NCI-H2107 treated with DMSO at 0.1 percent for 48 hours (cell line): ENCODE measurements at regions not wholly inside any gene's neighbourhood (a gene's known extent, or its start where the extent isn't known, plus 50 kb on each side); places are given as distances from the start of the nearest gene placed in this dataset.

Experiments
- DNase-seq: peaks from one replicate; lab custom pipeline; 2025; ENCODE audit not compliant: unreplicated experiment; lab: John Stamatoyannopoulos, UW

DNA sequence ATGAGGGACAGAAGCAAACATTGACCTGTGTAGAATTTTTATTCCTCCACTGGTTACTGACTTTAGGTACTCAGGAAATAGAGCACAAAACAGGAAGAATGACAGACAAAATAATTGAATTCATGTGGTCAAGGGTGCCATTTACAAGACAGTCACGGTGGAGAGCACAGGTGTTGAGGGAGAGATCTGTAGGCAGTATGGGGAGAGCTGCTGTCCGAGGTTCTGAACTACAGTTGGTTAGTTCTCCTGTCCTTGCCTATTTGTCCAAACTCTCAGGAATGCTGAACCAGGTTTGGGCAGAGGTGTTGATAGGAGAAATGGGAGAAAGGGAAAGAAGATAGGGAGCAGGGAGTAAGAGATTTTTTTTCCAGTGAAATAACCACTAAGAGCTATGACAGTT is 178.5 kb upstream of the ZBTB20 start:
- no peak for DNase-seq

GRCh38 chr3:115330430-115330829 is 183.3 kb upstream of the ZBTB20 start:
- DNase-seq, result no peak

GRCh38 chr3:115332998-115333397 is 185.9 kb upstream of the ZBTB20 start:
- DNase-seq, result no peak

DNA sequence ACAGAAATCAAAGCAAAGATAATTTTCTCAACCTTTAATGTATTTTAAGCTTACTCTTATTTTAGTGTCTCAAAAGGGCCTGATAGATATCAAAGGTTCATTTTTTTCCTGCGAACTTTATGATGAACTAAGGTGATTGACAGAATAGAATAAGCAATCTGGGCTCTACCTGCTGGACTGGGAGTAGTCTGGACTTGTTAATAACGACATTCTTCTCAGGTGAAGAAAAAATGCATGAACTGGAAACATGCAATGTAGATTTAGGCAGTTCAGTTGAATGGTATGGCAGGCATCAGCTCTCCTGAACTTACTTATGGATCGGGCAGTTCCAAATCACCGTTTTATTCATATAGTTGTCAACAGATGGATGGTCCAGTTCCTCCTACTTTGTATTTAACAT is 189.7 kb upstream of the ZBTB20 start:
- DNase-seq, result no peak

DNA sequence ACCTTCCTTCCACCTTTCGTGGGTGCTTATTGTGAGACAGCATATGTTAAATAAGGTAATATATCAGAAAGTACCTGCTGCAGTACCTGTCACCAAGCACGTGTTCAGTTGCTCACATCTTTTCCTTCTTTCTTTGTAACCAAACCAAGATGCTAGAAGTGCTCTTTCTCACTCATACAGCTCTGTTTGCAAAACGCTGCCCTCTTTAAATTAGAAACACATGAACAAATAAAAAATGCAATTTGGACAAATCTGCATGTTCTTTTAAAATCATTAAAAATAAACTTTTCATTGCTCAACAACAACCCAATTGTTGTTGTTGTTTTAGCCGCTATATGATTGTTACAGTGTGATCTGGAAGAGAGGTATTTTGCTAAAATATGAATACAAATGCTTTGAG is 193.5 kb upstream of the ZBTB20 start:
- no peak for DNase-seq

DNA sequence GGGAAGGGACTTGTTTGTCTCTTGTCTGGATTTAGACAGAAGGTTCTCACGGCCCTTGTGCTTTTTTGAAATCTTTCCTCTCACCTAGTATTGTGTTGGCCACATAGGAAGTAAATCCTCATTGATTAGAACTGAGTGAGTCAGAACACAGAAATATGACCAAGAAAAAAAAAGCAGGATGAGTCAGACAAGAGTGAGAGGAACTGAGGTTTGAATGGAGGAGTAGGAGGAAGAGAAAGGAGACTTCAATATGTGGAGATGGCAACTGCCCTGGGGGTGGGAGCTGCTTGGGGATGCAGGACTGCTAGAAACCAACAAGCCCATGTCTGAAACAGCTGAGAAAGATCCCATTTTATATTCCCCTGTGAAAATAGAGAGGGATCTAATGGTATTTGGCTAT is 194.1 kb upstream of the ZBTB20 start:
- DNase-seq, result no peak

DNA sequence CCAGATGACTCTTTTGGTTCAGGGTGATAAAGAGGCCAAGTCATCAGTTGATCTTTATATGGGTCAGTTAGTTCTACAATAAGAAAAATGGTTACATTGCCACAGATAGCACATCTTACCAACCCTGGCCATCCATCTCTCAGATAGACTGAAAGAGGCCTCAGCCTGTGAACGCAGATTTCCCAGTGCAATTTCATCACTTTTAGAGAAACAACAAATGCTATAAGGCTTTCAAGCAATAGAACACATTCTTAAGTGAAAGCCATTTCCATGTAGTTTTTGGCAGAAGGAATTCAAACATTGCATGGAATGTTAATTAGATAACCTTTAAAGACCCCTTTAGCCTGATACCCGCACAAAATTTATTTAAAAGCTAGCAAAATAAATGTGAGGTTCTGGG is 200.6 kb upstream of the ZBTB20 start:
- no peak for DNase-seq

DNA sequence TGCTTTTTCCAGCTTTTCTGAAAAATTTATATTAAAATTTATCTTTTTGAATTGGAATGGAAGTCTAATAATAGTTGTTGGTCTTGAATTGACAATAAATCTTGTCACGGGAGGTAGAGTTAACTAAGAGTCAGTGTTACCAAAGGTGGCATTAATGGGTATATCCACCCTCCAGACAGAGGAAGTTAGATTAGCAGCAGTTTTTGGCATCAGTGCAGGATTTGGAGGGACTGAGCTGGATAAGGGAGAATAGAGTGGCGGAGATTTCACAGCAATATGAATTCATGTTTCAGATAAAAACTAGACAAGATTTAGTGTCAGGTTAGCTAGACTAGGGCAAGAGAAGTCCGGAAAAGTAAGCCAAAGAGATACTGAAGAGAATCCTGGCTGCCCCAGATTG is 201.3 kb upstream of the ZBTB20 start:
- no peak for DNase-seq

DNA sequence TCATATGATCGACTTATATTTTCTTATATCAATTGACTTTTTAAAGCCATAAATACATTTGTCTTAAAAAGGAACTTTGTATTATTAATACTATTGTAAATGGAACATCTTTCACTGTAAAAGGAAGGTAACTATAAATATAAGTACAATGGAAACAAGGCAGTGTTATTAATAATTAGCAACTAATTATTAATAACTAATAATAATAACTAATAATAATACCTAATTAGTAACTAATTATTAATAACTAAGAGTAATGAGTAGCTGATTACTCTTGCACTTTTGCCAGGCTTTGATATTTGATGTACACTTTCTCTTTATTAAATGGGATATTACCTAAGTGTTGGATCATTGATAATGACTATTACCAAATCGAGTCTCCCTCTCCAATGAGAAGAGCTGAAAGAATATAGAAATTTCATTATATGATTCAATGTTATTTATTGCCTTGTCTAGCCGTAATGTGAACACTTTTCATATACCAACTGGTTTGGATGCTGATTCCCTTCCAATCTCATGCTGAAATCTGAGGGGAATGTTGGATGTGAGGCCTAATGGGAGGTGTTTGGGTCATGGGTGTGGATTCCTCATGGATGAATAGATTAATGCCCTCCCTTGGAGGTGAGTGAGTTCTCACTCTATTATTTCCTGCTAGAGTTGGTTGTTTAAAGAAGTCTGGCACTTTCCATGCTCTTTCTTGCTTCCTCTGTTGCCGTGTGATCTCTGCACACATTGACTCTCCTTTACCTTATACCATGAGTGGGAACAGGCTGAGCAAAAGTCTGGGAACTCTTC is 202.1 kb upstream of the ZBTB20 start:
- DNase-seq, result no peak

DNA sequence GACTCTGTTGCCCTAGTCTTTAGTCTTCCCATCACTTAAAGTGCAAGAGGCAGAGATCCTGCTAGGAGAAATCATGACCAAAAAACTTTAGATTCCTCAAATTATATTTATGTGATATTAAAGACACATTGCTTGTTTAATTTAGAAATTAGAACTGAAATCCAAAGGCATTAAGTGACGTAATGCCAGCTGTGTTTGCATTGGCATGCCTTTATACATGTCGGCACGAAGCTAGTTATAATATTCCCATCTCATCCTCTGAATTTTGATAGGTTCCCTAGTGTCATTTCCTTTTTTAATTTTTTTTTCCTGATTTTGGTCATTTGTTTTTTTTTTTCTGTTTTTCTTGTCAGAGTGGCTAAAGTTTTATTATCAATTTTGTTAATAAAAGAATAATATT is 203.5 kb upstream of the ZBTB20 start:
- DNase-seq, result no peak

GRCh38 chr3:115351193-115351592 is 204.1 kb upstream of the ZBTB20 start:
- no peak for DNase-seq

DNA sequence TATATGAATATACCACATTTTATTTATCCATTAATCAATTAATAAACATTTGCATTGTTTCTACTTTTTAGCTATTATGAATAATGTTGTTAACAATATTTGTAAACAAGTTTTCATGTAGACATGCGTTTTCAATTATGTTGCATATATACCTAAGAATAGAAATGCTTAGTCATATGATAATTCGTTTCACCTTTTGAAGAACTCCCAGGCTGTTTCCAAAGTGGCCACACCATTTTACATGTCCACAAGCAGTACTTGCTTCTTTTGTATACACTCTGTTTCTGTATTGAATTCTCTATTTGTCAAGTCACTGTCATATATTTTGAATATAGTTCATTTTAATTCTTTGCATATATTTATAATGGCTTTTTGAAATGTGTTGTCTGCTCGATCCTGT is 206.9 kb upstream of the ZBTB20 start:
- DNase-seq, result no peak

GRCh38 chr3:115357456-115357855 is 210.4 kb upstream of the ZBTB20 start:
- DNase-seq, result no peak

- no peak for DNase-seq
Measured at GRCh38 chr3:115359536-115359935, 212.4 kb upstream of the ZBTB20 start.

DNA sequence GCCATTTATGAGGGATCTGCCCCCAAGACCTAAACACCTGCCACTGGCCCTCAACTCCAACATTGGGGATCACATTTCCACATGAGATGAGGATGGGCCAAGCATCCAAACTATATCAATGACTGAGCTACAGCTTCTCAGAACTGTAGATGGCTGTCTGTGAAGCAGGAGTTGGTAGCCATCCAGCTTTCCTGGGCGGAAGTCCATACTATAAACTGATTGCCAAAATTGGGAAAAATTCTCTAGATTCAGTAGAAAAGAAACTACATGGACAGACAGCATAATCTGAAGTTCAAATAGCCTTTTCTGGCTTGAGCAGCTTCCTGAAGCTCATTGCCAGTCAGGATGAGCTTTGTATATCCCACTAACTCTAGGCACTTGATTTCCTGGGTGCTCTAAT is 214.7 kb upstream of the ZBTB20 start:
- no peak for DNase-seq

- no peak for DNase-seq
Measured at GRCh38 chr3:115363071-115363470, 216.0 kb upstream of the ZBTB20 start.

DNA sequence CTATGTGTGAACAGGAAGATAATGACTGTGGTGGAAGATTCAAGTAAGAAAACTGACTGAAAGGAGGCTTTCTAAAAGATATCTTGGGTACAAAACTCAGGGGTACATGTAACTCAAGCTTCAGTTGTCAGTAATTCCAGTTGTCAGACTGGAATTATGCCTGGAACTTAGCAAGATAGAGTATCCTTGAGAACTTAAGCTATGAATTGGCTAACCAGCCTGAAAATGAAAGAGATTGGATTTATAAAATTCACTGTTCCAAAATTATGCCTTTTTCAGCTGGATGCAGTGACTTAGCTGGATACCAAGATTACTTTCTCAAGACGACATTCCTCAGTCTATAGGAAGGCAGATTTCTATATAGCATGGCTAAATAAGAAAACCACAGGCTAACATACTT is 221.9 kb upstream of the ZBTB20 start:
- no peak for DNase-seq

- no peak for DNase-seq
Measured at GRCh38 chr3:115375362-115375761, 228.3 kb upstream of the ZBTB20 start.

- no peak for DNase-seq
Measured at GRCh38 chr3:115380883-115381572, 233.9 kb upstream of the ZBTB20 start.

DNA sequence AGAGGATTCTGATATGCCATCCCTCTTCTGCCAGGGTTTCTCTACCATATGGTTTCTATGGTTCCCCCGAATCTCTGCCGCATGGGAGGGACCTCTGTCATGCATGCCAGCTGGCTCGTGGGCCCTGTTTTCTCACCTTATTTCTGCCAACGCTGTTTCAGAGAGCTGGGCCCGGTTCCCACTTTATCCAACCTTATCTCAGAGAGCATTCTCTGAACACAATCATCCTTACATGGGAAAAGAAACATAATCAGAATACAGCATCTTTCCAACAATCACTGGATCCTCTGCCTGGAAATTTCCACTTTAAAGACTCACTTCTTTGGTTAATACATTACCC is 234.5 kb upstream of the ZBTB20 start:
- no peak for DNase-seq

DNA sequence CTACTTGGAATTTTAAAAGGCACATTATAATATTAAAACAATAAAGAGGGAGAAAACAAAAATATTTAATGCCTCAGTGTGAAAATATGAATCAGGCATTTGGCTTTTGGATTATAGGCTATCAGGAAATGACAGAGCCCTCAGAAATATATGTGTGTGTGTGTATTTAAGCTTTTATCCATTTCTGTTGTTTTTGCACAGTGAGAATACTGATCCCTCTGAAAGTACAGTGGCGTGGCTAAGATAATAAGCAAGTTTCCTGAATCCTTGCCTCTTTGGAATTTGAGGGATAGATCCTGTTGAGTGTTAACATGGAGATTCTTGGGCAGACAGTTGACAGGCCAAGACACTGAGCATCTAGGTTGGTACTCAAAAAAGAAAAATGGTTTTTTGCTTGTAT is 234.8 kb upstream of the ZBTB20 start:
- no peak for DNase-seq

DNA sequence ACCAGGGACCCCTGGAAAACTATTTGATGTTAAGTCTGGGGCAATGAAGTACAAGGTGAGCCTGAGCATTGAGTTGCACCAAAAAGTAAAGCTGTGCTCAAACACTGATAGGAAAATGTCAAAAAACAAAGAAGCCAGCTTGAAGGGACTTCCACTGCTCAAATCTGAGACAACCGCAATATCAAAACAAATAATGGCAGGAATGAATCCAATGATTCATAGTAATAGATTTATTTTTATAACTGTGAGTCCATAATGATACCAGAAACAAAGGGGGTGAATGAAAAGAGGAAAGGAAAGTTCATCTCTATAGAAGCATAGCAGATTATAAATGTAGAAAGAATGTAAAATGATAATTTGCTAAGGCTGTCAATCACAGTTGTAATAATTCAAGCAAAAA is 237.3 kb upstream of the ZBTB20 start:
- no peak for DNase-seq
